Keratinocyte (primary cell): ENCODE measurements at regions not wholly inside any gene's neighbourhood (a gene's known extent, or its start where the extent isn't known, plus 50 kb on each side); places are given as distances from the start of the nearest gene placed in this dataset.

Experiments
- EZH2 ChIP-seq: IDR thresholded peaks from one replicate; pipeline ENCODE4 v1.6.1; 2012; ENCODE audit warnings: inconsistent platforms, mild to moderate bottlenecking, low read length, moderate library complexity
- TF ChIP-seq, protein P1 (sequence below), 3 experiments: IDR thresholded peaks in 1 of 3; conservative IDR thresholded peaks in 1 of 3; optimal IDR thresholded peaks in 1 of 3; 2 replicates in 2 of 3; 3 replicates in 1 of 3; pipeline versions ENCODE3 to v1.5.1; 2011; ENCODE audit warnings: low read length in 3 of 3, mild to moderate bottlenecking in 3 of 3, moderate library complexity in 2 of 3, control low read depth in 1 of 3, inconsistent platforms in 1 of 3; ENCODE audit not compliant: insufficient read depth in 2 of 3; ENCODE audit errors: extremely low read depth in 1 of 3

DNA sequence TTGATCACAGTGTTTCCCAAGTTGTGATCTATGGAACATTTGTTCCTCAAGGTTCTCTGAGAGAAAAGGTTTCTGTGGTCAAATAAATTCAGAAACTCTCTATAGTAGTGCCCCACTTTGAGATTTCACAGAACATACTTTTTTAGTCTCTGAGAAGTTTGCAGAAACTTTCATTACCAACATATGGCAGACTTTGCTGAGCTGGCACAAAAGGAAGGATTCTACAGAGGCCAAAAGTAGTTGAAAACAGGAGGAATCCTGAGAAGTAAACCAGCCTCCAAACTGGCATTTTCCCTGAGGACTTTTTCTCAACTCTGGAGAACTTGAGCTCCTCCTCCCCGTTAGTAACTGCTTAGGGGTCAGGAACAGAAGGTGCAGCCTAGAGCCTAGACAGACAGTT, 117.8 kb upstream of the ESX1 start:
- TF ChIP-seq, protein P1, sequence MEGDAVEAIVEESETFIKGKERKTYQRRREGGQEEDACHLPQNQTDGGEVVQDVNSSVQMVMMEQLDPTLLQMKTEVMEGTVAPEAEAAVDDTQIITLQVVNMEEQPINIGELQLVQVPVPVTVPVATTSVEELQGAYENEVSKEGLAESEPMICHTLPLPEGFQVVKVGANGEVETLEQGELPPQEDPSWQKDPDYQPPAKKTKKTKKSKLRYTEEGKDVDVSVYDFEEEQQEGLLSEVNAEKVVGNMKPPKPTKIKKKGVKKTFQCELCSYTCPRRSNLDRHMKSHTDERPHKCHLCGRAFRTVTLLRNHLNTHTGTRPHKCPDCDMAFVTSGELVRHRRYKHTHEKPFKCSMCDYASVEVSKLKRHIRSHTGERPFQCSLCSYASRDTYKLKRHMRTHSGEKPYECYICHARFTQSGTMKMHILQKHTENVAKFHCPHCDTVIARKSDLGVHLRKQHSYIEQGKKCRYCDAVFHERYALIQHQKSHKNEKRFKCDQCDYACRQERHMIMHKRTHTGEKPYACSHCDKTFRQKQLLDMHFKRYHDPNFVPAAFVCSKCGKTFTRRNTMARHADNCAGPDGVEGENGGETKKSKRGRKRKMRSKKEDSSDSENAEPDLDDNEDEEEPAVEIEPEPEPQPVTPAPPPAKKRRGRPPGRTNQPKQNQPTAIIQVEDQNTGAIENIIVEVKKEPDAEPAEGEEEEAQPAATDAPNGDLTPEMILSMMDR (optimal IDR thresholded peaks at IDR 0.05 in 1 of 3, IDR thresholded peaks at IDR 0.05 in 1 of 3, conservative IDR thresholded peaks at IDR 0.05 in 1 of 3; ENCODE audit: extremely low read depth in 1 of 3, insufficient read depth in 2 of 3, low read length in 3 of 3), result no peak
- TF ChIP-seq EZH2, result no peak
